HG03520 (cell line): ENCODE measurements at regions not wholly inside any gene's neighbourhood (a gene's known extent, or its start where the extent isn't known, plus 50 kb on each side); places are given as distances from the start of the nearest gene placed in this dataset.
"Not testable (repeated sequence)": the region's sequence is repeated elsewhere in the genome, so short reads cannot be mapped to it uniquely, and the experiment has no call there.

ENCODE experiments used
- ATAC-seq: cut with Tn5 transposase; IDR thresholded peaks from one replicate; pipeline ENCODE4 v1.9.1; 2021; ENCODE audit warnings: mild to moderate bottlenecking, moderate library complexity; ENCODE audit not compliant: unreplicated experiment

DNA sequence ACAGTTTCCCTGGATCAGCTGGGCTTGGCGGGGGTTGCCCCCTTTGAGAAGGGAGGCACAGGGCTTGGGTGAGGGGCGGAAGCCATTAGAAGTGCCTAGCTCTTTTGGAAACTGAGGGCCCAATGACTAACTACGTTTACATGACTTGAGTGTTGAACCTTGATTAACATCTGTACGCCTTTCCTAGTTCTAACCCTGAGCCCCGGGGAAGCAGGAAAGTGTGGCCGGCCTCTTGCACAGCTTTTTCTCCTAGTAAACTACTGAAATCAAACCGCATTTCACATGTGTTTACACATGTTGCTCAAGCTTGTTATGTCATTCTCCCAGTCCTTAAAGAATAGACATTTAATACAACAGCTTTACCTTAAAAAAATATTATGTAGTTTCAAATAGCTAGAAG is 1356.4 kb upstream of the TMEM132C start:
- no peak for ATAC-seq

DNA sequence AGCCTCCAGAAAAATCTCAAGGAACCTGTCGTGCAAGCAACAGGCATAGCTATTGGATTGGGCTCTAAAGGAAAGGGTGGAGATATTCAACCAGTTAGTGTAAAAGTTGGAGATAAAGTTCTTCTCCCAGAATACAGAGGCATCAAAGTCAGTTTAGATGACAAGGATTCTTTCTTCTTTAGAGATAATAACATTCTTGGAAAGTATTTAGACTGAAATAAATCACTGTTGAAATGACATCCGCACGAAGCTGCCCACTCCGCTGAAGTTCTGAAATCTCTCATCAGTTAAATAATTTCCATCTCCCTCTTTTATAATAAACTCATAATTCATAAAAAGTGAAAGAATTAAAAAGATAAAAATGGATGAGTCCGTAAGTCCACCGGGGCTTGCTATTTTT is 1354.9 kb upstream of the TMEM132C start:
- ATAC-seq = no peak

GRCh38 chr12:126914170-126914793 is 1352.7 kb upstream of the TMEM132C start:
- no peak for ATAC-seq

GRCh38 chr12:126915309-126915708 is 1351.7 kb upstream of the TMEM132C start:
- no peak for ATAC-seq

GRCh38 chr12:126926023-126926594 is 1340.9 kb upstream of the TMEM132C start:
- ATAC-seq = no peak

DNA sequence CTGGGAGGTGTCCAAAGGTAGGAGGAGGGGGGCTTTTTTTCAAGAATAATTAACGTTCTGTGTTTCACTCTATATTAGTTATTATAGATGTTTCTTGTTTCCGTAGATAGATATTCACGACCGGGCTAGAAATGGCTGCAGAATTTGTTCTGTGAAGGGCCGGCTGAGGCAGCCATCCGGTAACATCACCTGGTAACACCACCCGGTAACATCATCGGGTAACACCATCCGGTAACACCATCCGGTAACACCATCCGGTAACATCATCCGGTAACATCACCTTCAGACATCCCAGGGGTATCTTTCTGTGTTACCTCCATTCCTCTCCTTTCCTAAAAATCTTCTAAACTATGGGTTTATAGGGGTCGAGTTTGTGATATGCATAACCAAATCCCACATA is 1336.7 kb upstream of the TMEM132C start:
- ATAC-seq = no peak

- ATAC-seq = no peak
These were observed 1334.8 kb upstream of the TMEM132C start for GRCh38 chr12:126932156-126932555.

DNA sequence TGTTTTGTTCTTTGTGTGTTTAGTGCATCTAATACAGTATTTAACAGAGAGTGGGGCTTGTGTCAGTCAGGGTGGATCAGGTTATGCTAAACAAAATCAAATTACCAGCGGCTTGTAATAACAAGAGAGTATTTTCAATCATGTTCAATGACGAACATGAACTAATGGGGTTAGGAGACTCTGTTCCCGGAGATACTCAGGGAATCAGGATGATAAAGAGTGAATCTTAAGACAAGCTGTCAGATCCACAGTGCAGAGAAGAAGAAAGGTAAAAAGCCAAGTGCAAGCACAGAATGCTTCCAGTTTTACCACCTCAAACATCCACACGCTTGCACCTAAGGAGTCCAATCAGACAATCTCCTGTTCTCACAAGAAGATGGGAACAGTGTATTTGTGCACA is 1331.5 kb upstream of the TMEM132C start:
- ATAC-seq = no peak

GRCh38 chr12:126936181-126936851 is 1330.7 kb upstream of the TMEM132C start:
- ATAC-seq = no peak

GRCh38 chr12:126937431-126937830 is 1329.5 kb upstream of the TMEM132C start:
- no peak for ATAC-seq

DNA sequence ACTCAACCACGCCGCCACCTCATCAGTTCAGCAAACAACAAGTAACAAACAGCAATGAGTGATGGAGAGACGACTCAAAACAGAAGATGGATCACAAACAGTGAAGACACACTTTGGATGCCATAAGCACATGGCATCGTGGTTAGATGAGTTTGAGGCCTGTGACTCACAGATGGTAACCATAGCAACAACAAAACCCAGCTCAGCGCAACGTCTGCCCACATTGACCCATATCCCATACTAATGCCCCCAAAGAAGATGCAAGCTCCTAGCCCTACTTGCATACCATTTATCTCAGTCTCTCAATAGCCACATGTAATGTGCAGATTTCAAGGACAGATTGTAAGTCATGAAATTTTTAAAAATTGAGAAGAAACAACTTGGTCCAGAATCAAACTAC is 1322.3 kb upstream of the TMEM132C start:
- ATAC-seq = no peak

GRCh38 chr12:126946958-126947357 is 1320.0 kb upstream of the TMEM132C start:
- not testable (repeated sequence) for ATAC-seq

GRCh38 chr12:126949558-126949957 is 1317.4 kb upstream of the TMEM132C start:
- ATAC-seq = no peak

DNA sequence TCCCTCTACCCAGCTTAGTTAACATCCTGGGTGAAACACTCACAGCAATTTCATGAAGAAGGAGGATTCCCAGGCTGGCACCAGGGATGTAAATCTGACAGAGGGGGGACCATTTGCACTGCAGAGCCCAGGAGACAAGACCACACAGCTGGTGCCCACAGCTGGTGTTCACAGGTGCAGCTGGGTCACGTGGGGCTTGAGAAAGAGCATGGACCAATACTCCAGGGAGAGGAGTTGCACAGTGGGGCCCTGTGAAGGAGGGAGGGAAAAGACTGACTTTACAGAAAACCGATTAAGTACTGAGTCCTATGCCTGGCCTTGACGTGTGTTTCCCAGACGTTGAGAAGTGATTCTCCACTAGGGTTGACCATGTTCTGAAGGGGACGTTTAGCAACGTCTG is 1316.7 kb upstream of the TMEM132C start:
- ATAC-seq = no peak

GRCh38 chr12:126952096-126953007 is 1314.6 kb upstream of the TMEM132C start:
- no peak for ATAC-seq

GRCh38 chr12:126953365-126953889 is 1313.5 kb upstream of the TMEM132C start:
- no peak for ATAC-seq

GRCh38 chr12:126960221-126960620 is 1306.7 kb upstream of the TMEM132C start:
- ATAC-seq = no peak

DNA sequence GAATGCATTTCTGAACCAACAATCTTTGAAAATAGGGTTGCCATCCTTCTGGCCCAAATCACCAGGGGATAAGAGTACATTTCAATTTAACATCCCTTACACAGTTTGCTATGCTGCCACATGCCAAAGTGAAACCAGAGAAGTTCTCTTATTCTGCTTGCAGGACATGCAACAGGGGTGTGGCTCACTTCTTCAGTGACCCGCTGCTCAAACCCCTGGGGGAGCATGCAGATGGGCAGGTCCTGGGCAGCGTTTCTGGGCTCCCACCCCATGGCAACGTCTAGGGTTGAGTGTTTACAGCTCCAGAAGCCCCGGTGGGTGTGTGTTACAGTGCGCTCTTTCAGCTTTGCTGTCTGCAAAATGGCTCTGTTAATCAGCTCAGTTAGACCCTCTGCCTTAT is 1306.3 kb upstream of the TMEM132C start:
- no peak for ATAC-seq

DNA sequence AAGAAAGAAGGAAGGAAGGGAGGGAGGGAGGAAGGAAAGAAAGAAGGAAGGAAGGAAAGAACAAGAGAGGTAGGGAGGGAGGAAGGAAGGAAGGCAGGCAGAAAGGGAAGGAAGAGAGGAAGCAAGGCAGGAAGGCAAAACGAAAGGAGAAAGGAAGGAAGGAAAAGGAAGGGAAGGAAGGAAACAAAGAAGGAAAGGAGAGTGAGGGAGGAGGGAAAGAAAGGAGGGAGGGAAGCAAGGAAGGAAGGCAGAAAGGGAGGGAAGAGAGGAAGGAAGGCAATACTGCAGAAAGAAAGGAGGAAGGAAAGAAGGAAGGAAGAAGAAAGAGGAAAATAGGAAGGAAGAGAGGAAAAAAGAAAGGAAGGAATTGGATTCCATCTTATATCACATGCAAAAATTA is 1303.1 kb upstream of the TMEM132C start:
- no peak for ATAC-seq

GRCh38 chr12:126966498-126966897 is 1300.5 kb upstream of the TMEM132C start:
- no peak for ATAC-seq

GRCh38 chr12:126967152-126967551 is 1299.8 kb upstream of the TMEM132C start:
- ATAC-seq = no peak
